Neural cell (in vitro differentiated cells): ENCODE measurements at regions not wholly inside any gene's neighbourhood (a gene's known extent, or its start where the extent isn't known, plus 50 kb on each side); places are given as distances from the start of the nearest gene placed in this dataset.

ENCODE experiments used
- H2AFZ ChIP-seq: fragments of 200-600, 300-800 bp; sonication (generic), shearing (Covaris generic); 2 replicates; pipeline ENCODE4 v1.6.0; 2014; ENCODE audit warnings: low read depth, mild to moderate bottlenecking, antibody characterized with exemption, low read length, moderate library complexity
- H3F3A ChIP-seq: fragments of 200-600 bp; shearing (Covaris generic); 2 replicates; pipeline ENCODE4 v1.6.1; 2016; ENCODE audit warnings: mild to moderate bottlenecking, moderate library complexity, mixed read lengths, antibody characterized with exemption, low read length; ENCODE audit not compliant: insufficient read depth, poor library complexity, severe bottlenecking
- H3K27ac ChIP-seq: fragments of 200-600, 300-800 bp; sonication (generic), shearing (Covaris generic); 2 replicates; pipeline ENCODE4 v1.5.1; 2014; ENCODE audit warnings: mild to moderate bottlenecking, low read length, moderate library complexity
- H3K27me3 ChIP-seq: fragments of 300-800, 200-600 bp; sonication (generic), shearing (Covaris generic); 2 replicates; pipeline ENCODE4 v1.6.0; 2014; ENCODE audit warnings: mild to moderate bottlenecking, low read depth, low read length, moderate library complexity; ENCODE audit not compliant: insufficient read depth
- H3K36me3 ChIP-seq: fragments of 300-800, 200-600 bp; sonication (generic), shearing (Covaris generic); 2 replicates; pipeline ENCODE4 v1.5.1; 2014; ENCODE audit warnings: mild to moderate bottlenecking, antibody characterized with exemption, low read length, moderate library complexity; ENCODE audit not compliant: insufficient read depth
- H3K4me2 ChIP-seq: fragments of 300-800, 200-600 bp; sonication (generic), shearing (Covaris generic); 2 replicates; pipeline ENCODE4 v1.6.0; 2014; ENCODE audit warnings: mild to moderate bottlenecking, low read length
- H3K4me3 ChIP-seq: fragments of 300-800, 200-600 bp; sonication (generic), shearing (Covaris generic); 2 replicates; pipeline ENCODE4 v1.5.1; 2014; ENCODE audit warnings: mild to moderate bottlenecking, low read length, moderate library complexity
- H3K79me2 ChIP-seq: fragments of 200-600 bp; shearing (Covaris generic); replicated peaks from 2 replicates; pipeline ENCODE4 v1.6.0; 2014; ENCODE audit warnings: mild to moderate bottlenecking, low read length, moderate library complexity; ENCODE audit not compliant: insufficient read depth
- H3K9ac ChIP-seq: fragments of 300-800, 200-600 bp; sonication (generic), shearing (Covaris generic); 2 replicates; pipeline ENCODE4 v1.6.1; 2016; ENCODE audit warnings: mild to moderate bottlenecking, low read length, mixed read lengths
- H3K9me2 ChIP-seq: fragments of 200-600 bp; shearing (Covaris generic); 2 replicates; pipeline ENCODE4 v1.6.1; 2016; ENCODE audit warnings: mild to moderate bottlenecking, low read length, mixed read lengths; ENCODE audit not compliant: insufficient read depth
- H3K9me3 ChIP-seq: fragments of 200-600, 300-800 bp; sonication (generic), shearing (Covaris generic); 2 replicates; pipeline ENCODE4 v1.6.1; 2016; ENCODE audit warnings: mild to moderate bottlenecking, mixed run types, low read length, moderate library complexity, mixed read lengths
- H4K20me1 ChIP-seq: fragments of 200-600 bp; shearing (Covaris generic); 2 replicates; pipeline ENCODE4 v1.6.1; 2016; ENCODE audit warnings: mild to moderate bottlenecking, mixed run types; ENCODE audit not compliant: insufficient read depth
- EP300 ChIP-seq: fragments of 450-650 bp; conservative IDR thresholded peaks from 2 replicates; pipeline ENCODE4 v1.6.1; 2014; ENCODE audit warnings: antibody characterized with exemption, mild to moderate bottlenecking, moderate library complexity; ENCODE audit not compliant: poor library complexity, severe bottlenecking
- EZH2 ChIP-seq: fragments of 200-600, 300-800 bp; shearing (Covaris generic), sonication (generic); IDR thresholded peaks from 2 replicates; pipeline ENCODE4 v1.6.1; 2014; ENCODE audit warnings: antibody characterized with exemption, low read length, borderline replicate concordance, mild to moderate bottlenecking; ENCODE audit not compliant: insufficient read depth, poor library complexity, severe bottlenecking
- MXI1 ChIP-seq: fragments of 450-650 bp; conservative IDR thresholded peaks from 2 replicates; pipeline ENCODE4 v1.6.1; 2014; ENCODE audit warnings: antibody characterized with exemption, mild to moderate bottlenecking; ENCODE audit not compliant: poor library complexity, severe bottlenecking
- POLR2AphosphoS5 ChIP-seq: IDR thresholded peaks from 2 replicates; pipeline ENCODE4 v1.6.1; 2012
- RAD21 ChIP-seq: fragments of 450-650 bp; conservative IDR thresholded peaks from 2 replicates; pipeline ENCODE4 v1.6.1; 2014; ENCODE audit warnings: antibody characterized with exemption, mild to moderate bottlenecking, moderate library complexity
- SMC3 ChIP-seq: fragments of 450-650 bp; conservative IDR thresholded peaks from 2 replicates; pipeline ENCODE4 v1.6.1; 2014; ENCODE audit warnings: antibody characterized with exemption, mild to moderate bottlenecking, moderate library complexity; ENCODE audit not compliant: poor library complexity
- TAF1 ChIP-seq: IDR thresholded peaks from 2 replicates; pipeline ENCODE4 v1.6.1; 2012; ENCODE audit warnings: low read depth
- TF ChIP-seq, protein P1 (sequence below): IDR thresholded peaks from 2 replicates; pipeline ENCODE4 v1.6.1; 2012; ENCODE audit warnings: borderline replicate concordance
- TF ChIP-seq, protein P2 (sequence below): fragments of 450-650 bp; IDR thresholded peaks from 2 replicates; pipeline ENCODE4 v1.5.1; 2014; ENCODE audit warnings: antibody characterized with exemption, mild to moderate bottlenecking, moderate library complexity; ENCODE audit not compliant: poor library complexity, severe bottlenecking

DNA sequence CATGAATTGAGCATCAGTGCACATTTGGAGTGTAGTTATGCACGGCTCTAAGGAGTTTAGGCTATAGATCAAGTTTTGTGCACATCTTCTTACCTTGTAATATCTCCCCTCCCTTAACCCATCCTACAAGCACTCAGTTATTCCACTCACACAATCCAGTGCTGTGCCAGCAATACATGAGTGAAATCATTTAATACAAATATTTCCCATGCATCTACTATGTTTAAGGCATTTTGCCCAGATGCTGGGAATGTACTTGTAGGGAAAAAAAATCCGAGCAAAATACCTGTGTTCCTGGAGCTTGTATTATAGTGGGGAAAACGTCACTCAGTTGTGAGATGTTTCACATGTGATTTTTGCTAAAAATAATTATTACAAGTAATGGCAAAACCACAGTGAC is 191.6 kb upstream of the LDB2 start:
- Histone ChIP-seq H3K27ac (no peak overlapping the region), H3K9ac (no peak overlapping the region), H3F3A (no peaks in the 10 kb centered on the region), H3K36me3 (no peaks in the 10 kb centered on the region), H3K9me3 (no peaks in the 10 kb centered on the region), H3K9me2 (no peaks in the 10 kb centered on the region), H3K4me2 (no peak overlapping the region), H3K4me3 (no peak overlapping the region), H3K79me2 (no peaks in the 10 kb centered on the region), H3K27me3 (no peaks in the 10 kb centered on the region), H4K20me1 (no peaks in the 10 kb centered on the region), H2AFZ (no peak overlapping the region)
- TF ChIP-seq SMC3 (no peak), EP300 (no peak), TAF1 (no peak), POLR2AphosphoS5 (no peak), RAD21 (no peak), EZH2 (no peak), MXI1 (no peak)
- TF ChIP-seq, protein P1, sequence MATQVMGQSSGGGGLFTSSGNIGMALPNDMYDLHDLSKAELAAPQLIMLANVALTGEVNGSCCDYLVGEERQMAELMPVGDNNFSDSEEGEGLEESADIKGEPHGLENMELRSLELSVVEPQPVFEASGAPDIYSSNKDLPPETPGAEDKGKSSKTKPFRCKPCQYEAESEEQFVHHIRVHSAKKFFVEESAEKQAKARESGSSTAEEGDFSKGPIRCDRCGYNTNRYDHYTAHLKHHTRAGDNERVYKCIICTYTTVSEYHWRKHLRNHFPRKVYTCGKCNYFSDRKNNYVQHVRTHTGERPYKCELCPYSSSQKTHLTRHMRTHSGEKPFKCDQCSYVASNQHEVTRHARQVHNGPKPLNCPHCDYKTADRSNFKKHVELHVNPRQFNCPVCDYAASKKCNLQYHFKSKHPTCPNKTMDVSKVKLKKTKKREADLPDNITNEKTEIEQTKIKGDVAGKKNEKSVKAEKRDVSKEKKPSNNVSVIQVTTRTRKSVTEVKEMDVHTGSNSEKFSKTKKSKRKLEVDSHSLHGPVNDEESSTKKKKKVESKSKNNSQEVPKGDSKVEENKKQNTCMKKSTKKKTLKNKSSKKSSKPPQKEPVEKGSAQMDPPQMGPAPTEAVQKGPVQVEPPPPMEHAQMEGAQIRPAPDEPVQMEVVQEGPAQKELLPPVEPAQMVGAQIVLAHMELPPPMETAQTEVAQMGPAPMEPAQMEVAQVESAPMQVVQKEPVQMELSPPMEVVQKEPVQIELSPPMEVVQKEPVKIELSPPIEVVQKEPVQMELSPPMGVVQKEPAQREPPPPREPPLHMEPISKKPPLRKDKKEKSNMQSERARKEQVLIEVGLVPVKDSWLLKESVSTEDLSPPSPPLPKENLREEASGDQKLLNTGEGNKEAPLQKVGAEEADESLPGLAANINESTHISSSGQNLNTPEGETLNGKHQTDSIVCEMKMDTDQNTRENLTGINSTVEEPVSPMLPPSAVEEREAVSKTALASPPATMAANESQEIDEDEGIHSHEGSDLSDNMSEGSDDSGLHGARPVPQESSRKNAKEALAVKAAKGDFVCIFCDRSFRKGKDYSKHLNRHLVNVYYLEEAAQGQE = no peak
- TF ChIP-seq, protein P2, sequence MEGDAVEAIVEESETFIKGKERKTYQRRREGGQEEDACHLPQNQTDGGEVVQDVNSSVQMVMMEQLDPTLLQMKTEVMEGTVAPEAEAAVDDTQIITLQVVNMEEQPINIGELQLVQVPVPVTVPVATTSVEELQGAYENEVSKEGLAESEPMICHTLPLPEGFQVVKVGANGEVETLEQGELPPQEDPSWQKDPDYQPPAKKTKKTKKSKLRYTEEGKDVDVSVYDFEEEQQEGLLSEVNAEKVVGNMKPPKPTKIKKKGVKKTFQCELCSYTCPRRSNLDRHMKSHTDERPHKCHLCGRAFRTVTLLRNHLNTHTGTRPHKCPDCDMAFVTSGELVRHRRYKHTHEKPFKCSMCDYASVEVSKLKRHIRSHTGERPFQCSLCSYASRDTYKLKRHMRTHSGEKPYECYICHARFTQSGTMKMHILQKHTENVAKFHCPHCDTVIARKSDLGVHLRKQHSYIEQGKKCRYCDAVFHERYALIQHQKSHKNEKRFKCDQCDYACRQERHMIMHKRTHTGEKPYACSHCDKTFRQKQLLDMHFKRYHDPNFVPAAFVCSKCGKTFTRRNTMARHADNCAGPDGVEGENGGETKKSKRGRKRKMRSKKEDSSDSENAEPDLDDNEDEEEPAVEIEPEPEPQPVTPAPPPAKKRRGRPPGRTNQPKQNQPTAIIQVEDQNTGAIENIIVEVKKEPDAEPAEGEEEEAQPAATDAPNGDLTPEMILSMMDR = no peak

DNA sequence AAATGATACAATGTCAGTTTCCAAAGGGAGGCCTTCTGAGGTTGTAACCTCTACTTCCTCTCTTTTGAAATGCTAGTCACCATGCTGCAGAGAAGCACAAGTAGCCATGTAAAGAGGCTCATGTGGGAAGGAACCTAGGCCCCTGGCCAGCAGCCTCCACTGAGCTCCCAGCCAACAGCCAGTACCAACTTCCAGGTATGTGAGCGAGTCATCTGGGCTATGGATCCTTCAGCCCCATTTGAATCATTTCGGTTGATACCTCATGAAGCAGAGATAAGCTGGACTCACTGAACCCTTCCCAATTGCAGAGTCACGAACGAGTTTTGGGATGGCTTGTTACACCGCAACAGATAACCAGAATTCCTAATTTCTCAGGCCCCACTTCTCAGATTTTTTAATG is 187.0 kb upstream of the LDB2 start:
- Histone ChIP-seq H3K4me2 (no peak overlapping the region), H3K36me3 (no peaks in the 10 kb centered on the region), H2AFZ (no peak overlapping the region), H4K20me1 (no peaks in the 10 kb centered on the region), H3K27me3 (no peaks in the 10 kb centered on the region), H3F3A (no peaks in the 10 kb centered on the region), H3K9me3 (no peaks in the 10 kb centered on the region), H3K9ac (no peak overlapping the region), H3K79me2 (no peaks in the 10 kb centered on the region), H3K9me2 (no peaks in the 10 kb centered on the region), H3K27ac (no peak overlapping the region), H3K4me3 (no peak overlapping the region)
- TF ChIP-seq, protein P1 = no peak
- TF ChIP-seq TAF1 (no peak), EP300 (no peak), EZH2 (no peak), POLR2AphosphoS5 (no peak), MXI1 (no peak), RAD21 (no peak), SMC3 (no peak)
- TF ChIP-seq, protein P2 = no peak
